ENCODE measurements at regions not wholly inside any gene's neighbourhood (a gene's known extent, or its start where the extent isn't known, plus 50 kb on each side); places are given as distances from the start of the nearest gene placed in this dataset.
"Not testable (repeated sequence)": the region's sequence is repeated elsewhere in the genome, so short reads cannot be mapped to it uniquely, and the experiment has no call there.

DNA sequence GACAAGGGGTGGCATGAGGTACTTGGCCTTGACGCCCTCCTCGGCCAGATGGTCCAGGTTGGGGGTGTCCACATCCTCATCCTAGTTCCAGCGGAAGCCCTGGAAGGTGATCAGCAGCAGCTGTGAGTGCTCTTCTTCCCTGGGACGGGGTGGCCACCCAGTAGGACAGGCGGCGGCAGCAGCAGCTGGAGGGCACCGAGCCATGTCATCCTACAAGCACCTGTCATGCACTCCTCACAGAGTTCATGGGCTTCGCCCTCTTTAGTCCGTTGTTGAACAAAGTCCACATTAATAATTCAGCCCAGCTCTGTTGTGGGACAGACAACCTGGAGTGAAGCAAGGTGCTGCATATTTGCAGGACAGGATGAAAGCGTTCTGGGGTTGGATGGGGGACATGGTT lies 153.4 kb upstream of the CCZ1B start:
- TF ChIP-seq EZH2 (IDR thresholded peaks at IDR 0.05; ENCODE audit: insufficient read depth, poor library complexity, severe bottlenecking); EZH2phosphoT487 (IDR thresholded peaks at IDR 0.05; ENCODE audit: insufficient read depth, low read depth): not testable (repeated sequence)

Data from GM23248 (cell line).